ENCODE measurements at regions not wholly inside any gene's neighbourhood (a gene's known extent, or its start where the extent isn't known, plus 50 kb on each side); places are given as distances from the start of the nearest gene placed in this dataset.
"Not testable (repeated sequence)": the region's sequence is repeated elsewhere in the genome, so short reads cannot be mapped to it uniquely, and the experiment has no call there.

- DNase-seq (ENCODE audit: low read depth in 3 of 3, low spot score in 2 of 3): no peak
These were observed 2031.8 kb upstream of the CDH6 start for GRCh38 chr5:29161399-29162291.

GRCh38 chr5:29157975-29158374, 2035.5 kb upstream of the CDH6 start:
- no peak for DNase-seq (ENCODE audit: low read depth in 3 of 3, low spot score in 2 of 3)

GRCh38 chr5:29150840-29151239, 2042.6 kb upstream of the CDH6 start:
- DNase-seq (ENCODE audit: low read depth in 3 of 3, low spot score in 2 of 3): no peak

- no peak for DNase-seq (ENCODE audit: low read depth in 3 of 3, low spot score in 2 of 3)
These were observed 2044.9 kb upstream of the CDH6 start for GRCh38 chr5:29148581-29148980.

- DNase-seq (ENCODE audit: low read depth in 3 of 3, low spot score in 2 of 3): no peak
These were observed 2045.4 kb upstream of the CDH6 start for GRCh38 chr5:29148073-29148472.

GRCh38 chr5:29143266-29143665, 2050.2 kb upstream of the CDH6 start:
- no peak for DNase-seq (ENCODE audit: low read depth in 3 of 3, low spot score in 2 of 3)

GRCh38 chr5:29134418-29134817, 2059.1 kb upstream of the CDH6 start:
- no peak for DNase-seq (ENCODE audit: low read depth in 3 of 3, low spot score in 2 of 3)

- DNase-seq (ENCODE audit: low read depth in 3 of 3, low spot score in 2 of 3): no peak
These were observed 2062.2 kb upstream of the CDH6 start for GRCh38 chr5:29131285-29131684.

- DNase-seq (ENCODE audit: low read depth in 3 of 3, low spot score in 2 of 3): no peak
These were observed 2062.7 kb upstream of the CDH6 start for GRCh38 chr5:29130786-29131185.

- DNase-seq (ENCODE audit: low read depth in 3 of 3, low spot score in 2 of 3): not testable (repeated sequence)
These were observed 2065.8 kb upstream of the CDH6 start for GRCh38 chr5:29127524-29128156.

GRCh38 chr5:29126462-29126861, 2067.0 kb upstream of the CDH6 start:
- DNase-seq (ENCODE audit: low read depth in 3 of 3, low spot score in 2 of 3): not testable (repeated sequence)

GRCh38 chr5:29122306-29122705, 2071.2 kb upstream of the CDH6 start:
- no peak for DNase-seq (ENCODE audit: low read depth in 3 of 3, low spot score in 2 of 3)

- DNase-seq (ENCODE audit: low read depth in 3 of 3, low spot score in 2 of 3): no peak
These were observed 2076.0 kb upstream of the CDH9 start for GRCh38 chr5:29114331-29114768.

- no peak for DNase-seq (ENCODE audit: low read depth in 3 of 3, low spot score in 2 of 3)
These were observed 2075.1 kb upstream of the CDH9 start for GRCh38 chr5:29113516-29113915.

GRCh38 chr5:29099585-29099984, 2061.2 kb upstream of the CDH9 start:
- DNase-seq (ENCODE audit: low read depth in 3 of 3, low spot score in 2 of 3): no peak

- DNase-seq (ENCODE audit: low read depth in 3 of 3, low spot score in 2 of 3): no peak
These were observed 2051.3 kb upstream of the CDH9 start for GRCh38 chr5:29089591-29090130.

- DNase-seq (ENCODE audit: low read depth in 3 of 3, low spot score in 2 of 3): no peak
These were observed 2046.8 kb upstream of the CDH9 start for GRCh38 chr5:29085142-29085541.

- DNase-seq (ENCODE audit: low read depth in 3 of 3, low spot score in 2 of 3): no peak
These were observed 2041.4 kb upstream of the CDH9 start for GRCh38 chr5:29079771-29080170.

GRCh38 chr5:29077451-29077850, 2039.1 kb upstream of the CDH9 start:
- no peak for DNase-seq (ENCODE audit: low read depth in 3 of 3, low spot score in 2 of 3)

GRCh38 chr5:29069104-29069402, 2030.7 kb upstream of the CDH9 start:
- DNase-seq (ENCODE audit: low read depth in 3 of 3, low spot score in 2 of 3): no peak

GRCh38 chr5:29061381-29061780, 2023.0 kb upstream of the CDH9 start:
- no peak for DNase-seq (ENCODE audit: low read depth in 3 of 3, low spot score in 2 of 3)

- DNase-seq (ENCODE audit: low read depth in 3 of 3, low spot score in 2 of 3): no peak
These were observed 2016.3 kb upstream of the CDH9 start for GRCh38 chr5:29054694-29055093.
